ENCODE measurements at regions not wholly inside any gene's neighbourhood (a gene's known extent, or its start where the extent isn't known, plus 50 kb on each side); places are given as distances from the start of the nearest gene placed in this dataset.

GRCh38 chr11:42555190-42555589 is 756.6 kb upstream of the API5 start:
- H3K4me1 Mint-ChIP-seq, result no peaks in the 10 kb centered on the region
- H3K9me3 Mint-ChIP-seq, result no peaks in the 10 kb centered on the region
- no peaks in the 10 kb centered on the region for H3K27me3 Mint-ChIP-seq
- H3K4me3 Mint-ChIP-seq, result no peak overlapping the region
- DNase-seq (ENCODE audit: low spot score in 2 of 2) (no peak), ATAC-seq (ENCODE audit: low read depth) (no peak)
- H3K36me3 Mint-ChIP-seq, result no peaks in the 10 kb centered on the region
- H3K27ac Mint-ChIP-seq, result no peak overlapping the region

GRCh38 chr11:42571131-42571877 is 740.5 kb upstream of the API5 start:
- H3K9me3 Mint-ChIP-seq, result peaks cover 3% of the 10 kb centered on the region
- H3K4me3 Mint-ChIP-seq, result no peak overlapping the region
- H3K36me3 Mint-ChIP-seq, result no peaks in the 10 kb centered on the region
- no peaks in the 10 kb centered on the region for H3K4me1 Mint-ChIP-seq
- no peak for DNase-seq (ENCODE audit: low spot score in 2 of 2)
- no peaks in the 10 kb centered on the region for H3K27me3 Mint-ChIP-seq
- no peak overlapping the region for H3K27ac Mint-ChIP-seq
- no peak for ATAC-seq (ENCODE audit: low read depth)

- H3K27me3 Mint-ChIP-seq, result no peaks in the 10 kb centered on the region
- no peak for ATAC-seq (ENCODE audit: low read depth)
- H3K27ac Mint-ChIP-seq, result no peak overlapping the region
These were observed 739.8 kb upstream of the API5 start for GRCh38 chr11:42571878-42572610.

GRCh38 chr11:42576318-42576717 is 735.5 kb upstream of the API5 start:
- Mint-ChIP-seq H3K4me3 (no peak overlapping the region), H3K36me3 (no peaks in the 10 kb centered on the region), H3K27me3 (no peaks in the 10 kb centered on the region), H3K27ac (no peak overlapping the region), H3K4me1 (no peaks in the 10 kb centered on the region), H3K9me3 (peaks cover 1% of the 10 kb centered on the region)
- ATAC-seq (ENCODE audit: low read depth), result no peak
- DNase-seq (ENCODE audit: low spot score in 2 of 2), result no peak

More at GRCh38 chr11:42571878-42572610, 739.8 kb upstream of the API5 start:
- no peak for DNase-seq (ENCODE audit: low spot score in 2 of 2)
- no peaks in the 10 kb centered on the region for H3K4me1 Mint-ChIP-seq
- no peaks in the 10 kb centered on the region for H3K36me3 Mint-ChIP-seq
- peaks cover 3% of the 10 kb centered on the region for H3K9me3 Mint-ChIP-seq
- H3K4me3 Mint-ChIP-seq, result no peak overlapping the region

- Mint-ChIP-seq H3K4me3 (no peak overlapping the region), H3K27me3 (no peaks in the 10 kb centered on the region), H3K36me3 (no peaks in the 10 kb centered on the region), H3K27ac (no peak overlapping the region), H3K9me3 (peaks cover 4% of the 10 kb centered on the region), H3K4me1 (no peaks in the 10 kb centered on the region)
- ATAC-seq (ENCODE audit: low read depth), result no peak
- no peak for DNase-seq (ENCODE audit: low spot score in 2 of 2)
These were observed 722.5 kb upstream of the API5 start for GRCh38 chr11:42589286-42589685.

GRCh38 chr11:42591841-42592240 is 720.0 kb upstream of the API5 start:
- Mint-ChIP-seq H3K9me3 (peaks cover 4% of the 10 kb centered on the region), H3K27ac (no peak overlapping the region), H3K4me3 (no peak overlapping the region), H3K4me1 (no peaks in the 10 kb centered on the region), H3K36me3 (no peaks in the 10 kb centered on the region), H3K27me3 (no peaks in the 10 kb centered on the region)
- ATAC-seq (ENCODE audit: low read depth) (no peak), DNase-seq (ENCODE audit: low spot score in 2 of 2) (no peak)

GRCh38 chr11:42593441-42593840 is 718.4 kb upstream of the API5 start:
- no peaks in the 10 kb centered on the region for H3K27me3 Mint-ChIP-seq
- H3K36me3 Mint-ChIP-seq, result no peaks in the 10 kb centered on the region
- DNase-seq (ENCODE audit: low spot score in 2 of 2), result no peak
- peaks cover 4% of the 10 kb centered on the region for H3K9me3 Mint-ChIP-seq
- no peak overlapping the region for H3K4me3 Mint-ChIP-seq
- H3K4me1 Mint-ChIP-seq, result no peaks in the 10 kb centered on the region
- no peak for ATAC-seq (ENCODE audit: low read depth)
- no peak overlapping the region for H3K27ac Mint-ChIP-seq

GRCh38 chr11:42595876-42596275 is 715.9 kb upstream of the API5 start:
- no peak for ATAC-seq (ENCODE audit: low read depth)
- Mint-ChIP-seq H3K9me3 (peaks cover 2% of the 10 kb centered on the region), H3K36me3 (no peaks in the 10 kb centered on the region), H3K27ac (no peak overlapping the region), H3K4me3 (no peak overlapping the region), H3K4me1 (no peaks in the 10 kb centered on the region), H3K27me3 (no peaks in the 10 kb centered on the region)
- DNase-seq (ENCODE audit: low spot score in 2 of 2), result no peak

GRCh38 chr11:42596576-42597145 is 715.1 kb upstream of the API5 start:
- Mint-ChIP-seq H3K27ac (no peak overlapping the region), H3K9me3 (peaks cover 2% of the 10 kb centered on the region), H3K27me3 (no peaks in the 10 kb centered on the region), H3K36me3 (no peaks in the 10 kb centered on the region), H3K4me3 (no peak overlapping the region), H3K4me1 (no peaks in the 10 kb centered on the region)
- no peak for ATAC-seq (ENCODE audit: low read depth)
- DNase-seq (ENCODE audit: low spot score in 2 of 2), result no peak

- no peaks in the 10 kb centered on the region for H3K4me1 Mint-ChIP-seq
- H3K36me3 Mint-ChIP-seq, result no peaks in the 10 kb centered on the region
- no peak overlapping the region for H3K27ac Mint-ChIP-seq
- DNase-seq (ENCODE audit: low spot score in 2 of 2) (no peak), ATAC-seq (ENCODE audit: low read depth) (no peak)
- H3K9me3 Mint-ChIP-seq, result peaks cover 4% of the 10 kb centered on the region
- no peaks in the 10 kb centered on the region for H3K27me3 Mint-ChIP-seq
- H3K4me3 Mint-ChIP-seq, result no peak overlapping the region
These were observed 713.5 kb upstream of the API5 start for GRCh38 chr11:42598341-42598740.

- no peak overlapping the region for H3K27ac Mint-ChIP-seq
- H3K4me3 Mint-ChIP-seq, result no peak overlapping the region
- DNase-seq (ENCODE audit: low spot score in 2 of 2) (no peak), ATAC-seq (ENCODE audit: low read depth) (no peak)
- peaks cover 7% of the 10 kb centered on the region for H3K9me3 Mint-ChIP-seq
- no peaks in the 10 kb centered on the region for H3K27me3 Mint-ChIP-seq
- no peaks in the 10 kb centered on the region for H3K36me3 Mint-ChIP-seq
- no peaks in the 10 kb centered on the region for H3K4me1 Mint-ChIP-seq
These were observed 691.0 kb upstream of the API5 start for GRCh38 chr11:42620796-42621195.

- no peaks in the 10 kb centered on the region for H3K27me3 Mint-ChIP-seq
- H3K4me3 Mint-ChIP-seq, result no peak overlapping the region
- no peaks in the 10 kb centered on the region for H3K36me3 Mint-ChIP-seq
- no peaks in the 10 kb centered on the region for H3K9me3 Mint-ChIP-seq
- no peaks in the 10 kb centered on the region for H3K4me1 Mint-ChIP-seq
- no peak overlapping the region for H3K27ac Mint-ChIP-seq
- DNase-seq (ENCODE audit: low spot score in 2 of 2) (no peak), ATAC-seq (ENCODE audit: low read depth) (no peak)
These were observed 685.8 kb upstream of the API5 start for GRCh38 chr11:42625757-42626665.

GRCh38 chr11:42631220-42631843 is 680.5 kb upstream of the API5 start:
- Mint-ChIP-seq H3K9me3 (peaks cover 1% of the 10 kb centered on the region), H3K36me3 (no peaks in the 10 kb centered on the region), H3K4me3 (no peak overlapping the region), H3K27ac (no peak overlapping the region), H3K27me3 (no peaks in the 10 kb centered on the region), H3K4me1 (no peaks in the 10 kb centered on the region)
- ATAC-seq (ENCODE audit: low read depth) (no peak), DNase-seq (ENCODE audit: low spot score in 2 of 2) (no peak)

Data from memory B cell (primary cell).